GM23338 (cell line): ENCODE measurements at regions not wholly inside any gene's neighbourhood (a gene's known extent, or its start where the extent isn't known, plus 50 kb on each side); places are given as distances from the start of the nearest gene placed in this dataset.
A peak's percentile ranks its signal among the peaks of the same experiment; 100 is the strongest.

Experiments
- ATAC-seq: fragments of 200-7000 bp; cut with Tn5 transposase; 3 replicates; pipeline ENCODE4 v1.9.1; 2020
- DNase-seq: peaks from one replicate; pipeline ENCODE4 v3.0.0-alpha.2; 2015; ENCODE audit warnings: low spot score
- H2AFZ ChIP-seq: fragments of 200-600 bp; sonication (generic); 2 replicates; pipeline ENCODE4 v1.8.0; 2016; ENCODE audit warnings: antibody characterized with exemption, mild to moderate bottlenecking, moderate library complexity
- H3F3A ChIP-seq: fragments of 200-600 bp; sonication (generic); replicated peaks from 2 replicates; pipeline ENCODE4 v1.8.0; 2017; ENCODE audit warnings: antibody characterized with exemption, mixed run types, low read depth
- H3K27ac ChIP-seq: fragments of 200-600 bp; sonication (generic); 2 replicates; pipeline ENCODE4 v1.6.1; 2016; ENCODE audit warnings: low read depth
- H3K27me3 ChIP-seq: fragments of 200-600 bp; sonication (generic); 2 replicates; pipeline ENCODE4 v1.8.0; 2016; ENCODE audit warnings: mild to moderate bottlenecking, mixed run types, moderate library complexity; ENCODE audit not compliant: insufficient read depth
- H3K36me3 ChIP-seq: fragments of 200-600 bp; sonication (generic); 2 replicates; pipeline ENCODE4 v1.8.0; 2016; ENCODE audit warnings: mild to moderate bottlenecking; ENCODE audit not compliant: insufficient read depth
- H3K4me1 ChIP-seq: fragments of 200-600 bp; sonication (generic); 2 replicates; pipeline ENCODE4 v1.8.0; 2016; ENCODE audit warnings: mild to moderate bottlenecking, moderate library complexity; ENCODE audit not compliant: insufficient read depth
- H3K4me2 ChIP-seq: fragments of 200-600 bp; sonication (generic); 2 replicates; pipeline ENCODE4 v1.7.1; 2017; ENCODE audit warnings: mixed run types
- H3K4me3 ChIP-seq: fragments of 200-600 bp; sonication (generic); 2 replicates; pipeline ENCODE4 v1.6.1; 2016; ENCODE audit warnings: mixed run types
- H3K79me2 ChIP-seq: fragments of 200-600 bp; sonication (generic); replicated peaks from 2 replicates; pipeline ENCODE4 v1.8.0; 2017; ENCODE audit warnings: mild to moderate bottlenecking; ENCODE audit not compliant: insufficient read depth
- H3K9me2 ChIP-seq: fragments of 200-600 bp; sonication (generic); 2 replicates; pipeline ENCODE4 v1.8.0; 2017; ENCODE audit not compliant: insufficient read depth
- H4K20me1 ChIP-seq: fragments of 200-600 bp; sonication (generic); replicated peaks from 2 replicates; pipeline ENCODE4 v1.8.0; 2017; ENCODE audit warnings: mild to moderate bottlenecking; ENCODE audit not compliant: insufficient read depth
- H3K27ac Mint-ChIP-seq: 2 replicates; pipeline ENCODE4 v1.8.0; 2020; ENCODE audit warnings: inconsistent platforms, mild to moderate bottlenecking, moderate library complexity, mixed read lengths
- H3K27me3 Mint-ChIP-seq: 3 replicates; pipeline ENCODE4 v1.8.0; 2022; ENCODE audit warnings: low read depth, mild to moderate bottlenecking, moderate library complexity, mixed read lengths, inconsistent platforms; ENCODE audit not compliant: insufficient read depth, poor library complexity
- H3K36me3 Mint-ChIP-seq: 3 replicates; pipeline ENCODE4 v1.8.0; 2021; ENCODE audit warnings: low read depth, mild to moderate bottlenecking, inconsistent platforms, moderate library complexity, mixed read lengths
- H3K4me1 Mint-ChIP-seq: 3 replicates; pipeline ENCODE4 v1.8.0; 2020; ENCODE audit warnings: mild to moderate bottlenecking, inconsistent platforms, mixed read lengths
- H3K4me3 Mint-ChIP-seq: 3 replicates; pipeline ENCODE4 v1.8.0; 2021; ENCODE audit warnings: moderate library complexity, mild to moderate bottlenecking, inconsistent platforms, mixed read lengths
- H3K9me3 Mint-ChIP-seq: 3 replicates; pipeline ENCODE4 v1.8.0; 2020; ENCODE audit warnings: moderate library complexity, mild to moderate bottlenecking, inconsistent platforms, mixed read lengths
- CREB1 ChIP-seq: fragments of 250-450 bp; sonication (Bioruptor Pico); IDR thresholded peaks from 2 replicates; pipeline ENCODE4 v1.5.0; 2020; ENCODE audit warnings: low read depth, mild to moderate bottlenecking, moderate library complexity
- CTCF ChIP-seq, 2 experiments: fragments of 200-600 bp in 1 of 2; sonication (generic) in 1 of 2; conservative IDR thresholded peaks; 2 replicates each; pipeline versions ENCODE4 v1.5.1 to v1.6.1; 2016 to 2017; ENCODE audit warnings: antibody characterized with exemption in 2 of 2, low read depth in 2 of 2, mild to moderate bottlenecking in 2 of 2, moderate library complexity in 1 of 2
- EZH2 ChIP-seq: fragments of 200-600 bp; sonication (generic); IDR thresholded peaks from one replicate; pipeline ENCODE4 v1.8.0; 2017; ENCODE audit warnings: antibody characterized with exemption, mild to moderate bottlenecking, low read depth; ENCODE audit not compliant: unreplicated experiment
- EZH2phosphoT487 ChIP-seq: fragments of 200-600 bp; sonication (generic); IDR thresholded peaks from one replicate; pipeline ENCODE4 v1.8.1; 2018; ENCODE audit warnings: antibody characterized with exemption; ENCODE audit not compliant: unreplicated experiment
- JUNB ChIP-seq: IDR thresholded peaks from one replicate; pipeline ENCODE4 v1.6.1; 2016; ENCODE audit warnings: antibody characterized with exemption; ENCODE audit not compliant: unreplicated experiment
- NANOG ChIP-seq: IDR thresholded peaks from 2 replicates; pipeline ENCODE4 v1.6.1; 2016; ENCODE audit warnings: antibody characterized with exemption, borderline replicate concordance
- POLR2AphosphoS5 ChIP-seq: IDR thresholded peaks from 2 replicates; pipeline ENCODE4 v1.6.1; 2016; ENCODE audit warnings: antibody characterized with exemption, low read depth
- STAT1 ChIP-seq: IDR thresholded peaks from one replicate; pipeline ENCODE4 v1.6.1; 2016; ENCODE audit warnings: antibody characterized with exemption; ENCODE audit not compliant: unreplicated experiment
- ZNF114 ChIP-seq: fragments of 250-450 bp; sonication (Bioruptor Pico); IDR thresholded peaks from 2 replicates; pipeline ENCODE4 v1.5.0; 2020; ENCODE audit warnings: mild to moderate bottlenecking, moderate library complexity
- ZNF331 ChIP-seq: fragments of 250-450 bp; sonication (Bioruptor Pico); IDR thresholded peaks from 2 replicates; pipeline ENCODE4 v1.5.0; 2020; ENCODE audit warnings: low read depth, mild to moderate bottlenecking, moderate library complexity
- ZNF462 ChIP-seq: fragments of 250-450 bp; sonication (Bioruptor Pico); IDR thresholded peaks from 2 replicates; pipeline ENCODE4 v1.5.0; 2020; ENCODE audit warnings: mild to moderate bottlenecking, moderate library complexity
- TF ChIP-seq, protein P1 (sequence below): IDR thresholded peaks from one replicate; pipeline ENCODE4 v1.6.1; 2018; ENCODE audit warnings: antibody characterized with exemption; ENCODE audit not compliant: unreplicated experiment
- TF ChIP-seq, protein P2 (sequence below): IDR thresholded peaks from 2 replicates; pipeline ENCODE4 v1.6.1; 2016; ENCODE audit warnings: antibody characterized with exemption

- H3K27ac Mint-ChIP-seq, result no peak overlapping the region
- Histone ChIP-seq H3K4me1 (peaks cover 45% of the 10 kb centered on the region), H3K79me2 (no peaks in the 10 kb centered on the region), H3K27ac (no peak overlapping the region), H3K27me3 (peaks cover 100% of the 10 kb centered on the region), H3K4me3 (peak overlapping the region; percentile 60), H3K4me2 (peak overlapping the region; percentile 91), H4K20me1 (no peaks in the 10 kb centered on the region; the same call in 1 of the 2 replicates), H2AFZ (peak overlapping the region; percentile 85), H3K9me2 (no peaks in the 10 kb centered on the region), H3F3A (peaks cover 28% of the 10 kb centered on the region), H3K36me3 (no peaks in the 10 kb centered on the region)
- H3K4me3 Mint-ChIP-seq, result peak overlapping the region; percentile 57
- ATAC-seq (peak; percentile 35), DNase-seq (peak; percentile 70)
- H3K27me3 Mint-ChIP-seq, result peaks cover 98% of the 10 kb centered on the region
- no peaks in the 10 kb centered on the region for H3K36me3 Mint-ChIP-seq
- H3K4me1 Mint-ChIP-seq, result peaks cover 41% of the 10 kb centered on the region
- TF ChIP-seq ZNF331 (CRISPR knock-in tag), result no peak
- no peak for TF ChIP-seq JUNB
- TF ChIP-seq, protein P1, sequence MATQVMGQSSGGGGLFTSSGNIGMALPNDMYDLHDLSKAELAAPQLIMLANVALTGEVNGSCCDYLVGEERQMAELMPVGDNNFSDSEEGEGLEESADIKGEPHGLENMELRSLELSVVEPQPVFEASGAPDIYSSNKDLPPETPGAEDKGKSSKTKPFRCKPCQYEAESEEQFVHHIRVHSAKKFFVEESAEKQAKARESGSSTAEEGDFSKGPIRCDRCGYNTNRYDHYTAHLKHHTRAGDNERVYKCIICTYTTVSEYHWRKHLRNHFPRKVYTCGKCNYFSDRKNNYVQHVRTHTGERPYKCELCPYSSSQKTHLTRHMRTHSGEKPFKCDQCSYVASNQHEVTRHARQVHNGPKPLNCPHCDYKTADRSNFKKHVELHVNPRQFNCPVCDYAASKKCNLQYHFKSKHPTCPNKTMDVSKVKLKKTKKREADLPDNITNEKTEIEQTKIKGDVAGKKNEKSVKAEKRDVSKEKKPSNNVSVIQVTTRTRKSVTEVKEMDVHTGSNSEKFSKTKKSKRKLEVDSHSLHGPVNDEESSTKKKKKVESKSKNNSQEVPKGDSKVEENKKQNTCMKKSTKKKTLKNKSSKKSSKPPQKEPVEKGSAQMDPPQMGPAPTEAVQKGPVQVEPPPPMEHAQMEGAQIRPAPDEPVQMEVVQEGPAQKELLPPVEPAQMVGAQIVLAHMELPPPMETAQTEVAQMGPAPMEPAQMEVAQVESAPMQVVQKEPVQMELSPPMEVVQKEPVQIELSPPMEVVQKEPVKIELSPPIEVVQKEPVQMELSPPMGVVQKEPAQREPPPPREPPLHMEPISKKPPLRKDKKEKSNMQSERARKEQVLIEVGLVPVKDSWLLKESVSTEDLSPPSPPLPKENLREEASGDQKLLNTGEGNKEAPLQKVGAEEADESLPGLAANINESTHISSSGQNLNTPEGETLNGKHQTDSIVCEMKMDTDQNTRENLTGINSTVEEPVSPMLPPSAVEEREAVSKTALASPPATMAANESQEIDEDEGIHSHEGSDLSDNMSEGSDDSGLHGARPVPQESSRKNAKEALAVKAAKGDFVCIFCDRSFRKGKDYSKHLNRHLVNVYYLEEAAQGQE, result no peak
- no peak for TF ChIP-seq ZNF462 (CRISPR knock-in tag)
- no peak for TF ChIP-seq ZNF114 (CRISPR knock-in tag)
- TF ChIP-seq STAT1, result no peak
- TF ChIP-seq, protein P2, sequence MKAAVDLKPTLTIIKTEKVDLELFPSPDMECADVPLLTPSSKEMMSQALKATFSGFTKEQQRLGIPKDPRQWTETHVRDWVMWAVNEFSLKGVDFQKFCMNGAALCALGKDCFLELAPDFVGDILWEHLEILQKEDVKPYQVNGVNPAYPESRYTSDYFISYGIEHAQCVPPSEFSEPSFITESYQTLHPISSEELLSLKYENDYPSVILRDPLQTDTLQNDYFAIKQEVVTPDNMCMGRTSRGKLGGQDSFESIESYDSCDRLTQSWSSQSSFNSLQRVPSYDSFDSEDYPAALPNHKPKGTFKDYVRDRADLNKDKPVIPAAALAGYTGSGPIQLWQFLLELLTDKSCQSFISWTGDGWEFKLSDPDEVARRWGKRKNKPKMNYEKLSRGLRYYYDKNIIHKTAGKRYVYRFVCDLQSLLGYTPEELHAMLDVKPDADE, result no peak
- TF ChIP-seq NANOG, result no peak
- no peak for TF ChIP-seq CTCF (conservative IDR thresholded peaks at IDR 0.05; ENCODE audit: low read depth in 2 of 2)
- no peak for TF ChIP-seq EZH2
- TF ChIP-seq CREB1, result no peak
- TF ChIP-seq EZH2phosphoT487, result no peak
- TF ChIP-seq POLR2AphosphoS5, result no peak
- peaks cover 6% of the 10 kb centered on the region; the same call in 1 of the 3 replicates for H3K9me3 Mint-ChIP-seq
Observed at GRCh38 chr6:41408576-41408975, 73.2 kb downstream of the NCR2 start.
